H1 (cell line): ENCODE measurements at regions not wholly inside any gene's neighbourhood (a gene's known extent, or its start where the extent isn't known, plus 50 kb on each side); places are given as distances from the start of the nearest gene placed in this dataset.

Experiments
- CTCF ChIA-PET: fragments of 300-600 bp; sonication (Branson Sonifier 250); formaldehyde crosslinking; loops from one replicate; lab custom pipeline; 2021; ENCODE audit not compliant: partially characterized antibody; lab: Charles Lee
- POLR2A ChIA-PET: fragments of 300-600 bp; sonication (Branson Sonifier 250); formaldehyde crosslinking; loops from one replicate; lab custom pipeline; 2021; ENCODE audit warnings: inconsistent platforms; ENCODE audit not compliant: partially characterized antibody; lab: Charles Lee
- DNase-seq, 2 experiments: peaks; one replicate each; pipeline versions ENCODE4 v3.0.0 to v3.0.0-alpha.2; 2010 to 2022; ENCODE audit warnings: low spot score in 2 of 2, low read depth in 1 of 2, mixed read lengths in 1 of 2
- FAIRE-seq: peaks from 2 replicates; lab custom pipeline; 2011; peaks lifted over from hg19 to GRCh38; lab: Jason Lieb, UNC
- H2AFZ ChIP-seq: 2 replicates; pipeline ENCODE4 v1.8.1; 2012; ENCODE audit warnings: low read length, inconsistent platforms
- H2AK5ac ChIP-seq: 2 replicates; pipeline ENCODE4 v1.6.1; 2013; ENCODE audit warnings: low read depth, low read length
- H2BK120ac ChIP-seq: replicated peaks from 2 replicates; pipeline ENCODE3; 2013; ENCODE audit warnings: low read depth, low read length, inconsistent platforms
- H2BK12ac ChIP-seq: 2 replicates; pipeline ENCODE4 v1.6.1; 2013; ENCODE audit warnings: low read depth, low read length
- H2BK15ac ChIP-seq: 2 replicates; pipeline ENCODE4 v1.6.1; 2013; ENCODE audit warnings: low read length
- H2BK20ac ChIP-seq: 2 replicates; pipeline ENCODE4 v1.6.1; 2013; ENCODE audit warnings: low read length
- H2BK5ac ChIP-seq: 2 replicates; pipeline ENCODE4 v1.6.1; 2013; ENCODE audit warnings: low read depth, low read length
- H3K14ac ChIP-seq: 2 replicates; pipeline ENCODE4 v1.6.1; 2013; ENCODE audit warnings: inconsistent platforms; ENCODE audit not compliant: insufficient read length
- H3K18ac ChIP-seq: 2 replicates; pipeline ENCODE4 v1.6.1; 2013; ENCODE audit warnings: low read length; ENCODE audit errors: extremely low read depth
- H3K23ac ChIP-seq: 2 replicates; pipeline ENCODE4 v1.6.1; 2013; ENCODE audit warnings: inconsistent platforms; ENCODE audit not compliant: insufficient read length
- H3K23me2 ChIP-seq: 2 replicates; pipeline ENCODE4 v1.6.1; 2013; ENCODE audit warnings: low read depth, low read length
- H3K27ac ChIP-seq: 2 replicates; pipeline ENCODE4 v1.6.1; 2011; ENCODE audit warnings: low read depth, low read length, inconsistent platforms
- H3K27me3 ChIP-seq, 4 experiments: replicated peaks in 1 of 4; 1 replicate in 1 of 4; 2 replicates in 3 of 4; pipeline versions ENCODE4 v1.6.1 to v1.8.1; 2011 to 2013; ENCODE audit warnings: low read length in 3 of 4, mild to moderate bottlenecking in 3 of 4, inconsistent platforms in 2 of 4, mixed read lengths in 2 of 4, moderate library complexity in 1 of 4; ENCODE audit not compliant: control insufficient read depth in 3 of 4, insufficient read depth in 3 of 4; ENCODE audit errors: extremely low read depth in 1 of 4
- H3K36me3 ChIP-seq, 4 experiments: 2 replicates each; pipeline versions ENCODE4 v1.6.1 to v1.8.1; 2011 to 2013; ENCODE audit warnings: mild to moderate bottlenecking in 4 of 4, low read length in 3 of 4, moderate library complexity in 2 of 4, control low read depth in 1 of 4, inconsistent platforms in 1 of 4; ENCODE audit not compliant: insufficient read depth in 4 of 4, control insufficient read depth in 2 of 4
- H3K4ac ChIP-seq: replicated peaks from 2 replicates; pipeline ENCODE3; 2013; ENCODE audit warnings: low read length, low read depth, mixed read lengths, inconsistent platforms; ENCODE audit not compliant: insufficient read length
- H3K4me1 ChIP-seq, 4 experiments: replicated peaks in 1 of 4; 1 replicate in 1 of 4; 2 replicates in 3 of 4; pipeline versions ENCODE4 v1.6.1 to v1.8.1; 2011 to 2013; ENCODE audit warnings: low read length in 3 of 4, inconsistent platforms in 2 of 4, mixed read lengths in 1 of 4; ENCODE audit not compliant: insufficient read depth in 4 of 4, control insufficient read depth in 3 of 4
- H3K4me2 ChIP-seq, 2 experiments: 2 replicates each; pipeline versions ENCODE4 v1.6.1 to v1.8.1; 2011 to 2013; ENCODE audit warnings: low read depth in 2 of 2, low read length in 2 of 2, control low read depth in 1 of 2, inconsistent platforms in 1 of 2, mild to moderate bottlenecking in 1 of 2; ENCODE audit not compliant: insufficient read depth in 1 of 2
- H3K4me3 ChIP-seq, 4 experiments: fragments of 200-600, 300-600 bp in 1 of 4; sonication (generic), shearing (Covaris generic), sonication (Bioruptor Twin) in 1 of 4; 2 replicates each; pipeline versions ENCODE4 v1.5.1 to v1.8.1; 2011 to 2016; ENCODE audit warnings: low read length in 4 of 4, low read depth in 3 of 4, control low read depth in 2 of 4, inconsistent platforms in 2 of 4, mild to moderate bottlenecking in 2 of 4, mixed read lengths in 1 of 4, moderate library complexity in 1 of 4; ENCODE audit not compliant: insufficient read depth in 2 of 4; ENCODE audit errors: extremely low read depth in 1 of 4
- H3K56ac ChIP-seq: replicated peaks from 2 replicates; pipeline ENCODE3; 2013; ENCODE audit warnings: low read depth, mild to moderate bottlenecking, mixed read lengths, low read length, inconsistent platforms; ENCODE audit not compliant: insufficient read length
- H3K79me1 ChIP-seq: 2 replicates; pipeline ENCODE4 v1.6.1; 2013; ENCODE audit warnings: low read depth, low read length, control low read depth
- H3K79me2 ChIP-seq, 2 experiments: 2 replicates each; pipeline versions ENCODE4 v1.6.1 to v1.8.1; 2012 to 2013; ENCODE audit warnings: low read length in 2 of 2, mild to moderate bottlenecking in 2 of 2, inconsistent platforms in 1 of 2; ENCODE audit not compliant: insufficient read depth in 2 of 2, control insufficient read depth in 1 of 2
- H3K9ac ChIP-seq, 4 experiments: replicated peaks in 1 of 4; 1 replicate in 1 of 4; 2 replicates in 3 of 4; pipeline versions ENCODE4 v1.6.1 to v1.8.1; 2011 to 2013; ENCODE audit warnings: low read depth in 3 of 4, low read length in 3 of 4, control low read depth in 2 of 4, mild to moderate bottlenecking in 2 of 4, moderate library complexity in 2 of 4, inconsistent platforms in 1 of 4; ENCODE audit errors: extremely low read depth in 1 of 4
- H3K9me3 ChIP-seq, 2 experiments: 2 replicates each; pipeline versions ENCODE4 v1.6.1 to v1.8.1; 2012 to 2013; ENCODE audit warnings: mild to moderate bottlenecking in 2 of 2, moderate library complexity in 2 of 2, control low read depth in 1 of 2, inconsistent platforms in 1 of 2, low read depth in 1 of 2, low read length in 1 of 2, mixed read lengths in 1 of 2; ENCODE audit not compliant: insufficient read depth in 2 of 2
- H4K20me1 ChIP-seq, 2 experiments: replicated peaks in 1 of 2; 2 replicates each; pipeline versions ENCODE3 to v1.8.1; 2011 to 2013; ENCODE audit warnings: inconsistent platforms in 2 of 2, low read length in 2 of 2, mild to moderate bottlenecking in 1 of 2; ENCODE audit not compliant: insufficient read depth in 2 of 2, control insufficient read depth in 1 of 2
- H4K5ac ChIP-seq: 2 replicates; pipeline ENCODE4 v1.6.1; 2013; ENCODE audit warnings: low read length, low read depth, mixed read lengths, inconsistent platforms; ENCODE audit not compliant: insufficient read length
- H4K8ac ChIP-seq: 2 replicates; pipeline ENCODE4 v1.8.0; 2013; ENCODE audit warnings: mild to moderate bottlenecking, moderate library complexity, low read length, inconsistent platforms; ENCODE audit not compliant: insufficient read depth; ENCODE audit errors: extremely low read depth
- H4K91ac ChIP-seq: replicated peaks from 2 replicates; pipeline ENCODE3; 2013; ENCODE audit warnings: low read length, mixed read lengths, inconsistent platforms; ENCODE audit not compliant: insufficient read length
- BCL11A ChIP-seq, 2 experiments: IDR thresholded peaks; one replicate each; pipeline ENCODE4 v1.6.1; 2011; ENCODE audit warnings: low read depth in 2 of 2, low read length in 2 of 2, mild to moderate bottlenecking in 2 of 2
- CBX5 ChIP-seq: fragments of 300-800, 300-1000 bp; sonication (generic); IDR thresholded peaks from 2 replicates; pipeline ENCODE4 v1.7.1; 2016; ENCODE audit warnings: antibody characterized with exemption, low read length, low read depth
- CBX8 ChIP-seq: fragments of 300-800, 300-1000 bp; sonication (generic); IDR thresholded peaks from 2 replicates; pipeline ENCODE4 v1.7.1; 2016; ENCODE audit warnings: low read depth, low read length, borderline replicate concordance
- CHD2 ChIP-seq: IDR thresholded peaks from 2 replicates; pipeline ENCODE4 v1.6.1; 2012; ENCODE audit warnings: low read length, improper control_type of control experiment
- CTBP2 ChIP-seq: IDR thresholded peaks from 2 replicates; pipeline ENCODE4 v1.7.0; 2011; ENCODE audit warnings: borderline replicate concordance, mild to moderate bottlenecking, moderate library complexity, mixed read lengths, low read length; ENCODE audit not compliant: insufficient read depth, insufficient read length
- EZH2 ChIP-seq: fragments of 200-600 bp; sonication (generic); IDR thresholded peaks from 2 replicates; pipeline ENCODE4 v1.7.1; 2012; ENCODE audit warnings: low read depth, mild to moderate bottlenecking, moderate library complexity, low read length, inconsistent platforms; ENCODE audit not compliant: severe bottlenecking
- FOSL1 ChIP-seq: IDR thresholded peaks from 2 replicates; pipeline ENCODE4 v1.6.1; 2011; ENCODE audit warnings: mild to moderate bottlenecking, low read depth, low read length, moderate library complexity; ENCODE audit not compliant: insufficient read depth
- GTF2F1 ChIP-seq: IDR thresholded peaks from 2 replicates; pipeline ENCODE4 v1.6.1; 2012; ENCODE audit warnings: low read depth, low read length, improper control_type of control experiment, borderline replicate concordance
- HDAC2 ChIP-seq, 2 experiments: fragments of 300-600 bp in 1 of 2; sonication (generic) in 1 of 2; IDR thresholded peaks; 2 replicates each; pipeline ENCODE4 v1.6.1; 2011 to 2012; ENCODE audit warnings: low read depth in 2 of 2, low read length in 2 of 2, mild to moderate bottlenecking in 2 of 2, moderate library complexity in 2 of 2, borderline replicate concordance in 1 of 2, inconsistent platforms in 1 of 2
- JUND ChIP-seq: IDR thresholded peaks from 2 replicates; pipeline ENCODE4 v1.6.1; 2011; ENCODE audit warnings: mild to moderate bottlenecking, improper control_type of control experiment, low read length
- KDM1A ChIP-seq: fragments of 200-600, 300-600 bp; sonication (generic); IDR thresholded peaks from 2 replicates; pipeline ENCODE4 v1.7.1; 2016; ENCODE audit warnings: mild to moderate bottlenecking, low read length, borderline replicate concordance
- RXRA ChIP-seq: IDR thresholded peaks from 2 replicates; pipeline ENCODE4 v1.6.1; 2011; ENCODE audit warnings: low read depth, mild to moderate bottlenecking, low read length, moderate library complexity; ENCODE audit not compliant: insufficient read depth
- SIRT6 ChIP-seq: IDR thresholded peaks from one replicate; pipeline ENCODE4 v1.7.1; 2012; ENCODE audit warnings: low read length, inconsistent platforms
- SRF ChIP-seq: IDR thresholded peaks from 2 replicates; pipeline ENCODE4 v1.6.1; 2011; ENCODE audit warnings: mild to moderate bottlenecking, low read depth, low read length, moderate library complexity
- TBP ChIP-seq: IDR thresholded peaks from 2 replicates; pipeline ENCODE4 v1.6.1; 2011; ENCODE audit warnings: low read depth, low read length, improper control_type of control experiment
- TCF12 ChIP-seq: IDR thresholded peaks from 2 replicates; pipeline ENCODE4 v1.6.1; 2011; ENCODE audit warnings: low read depth, mild to moderate bottlenecking, low read length
- WGBS, 2 experiments: shearing (Covaris generic) in 1 of 2; methylation state at CpG; one replicate each; pipeline versions ENCODE4 v1.1.6 to v1.1.7; 2013 to 2015; ENCODE audit warnings: low lambda C conversion rate in 2 of 2, mixed read lengths in 2 of 2, inconsistent platforms in 1 of 2, low coverage in 1 of 2, missing lambda C conversion rate in 1 of 2; ENCODE audit not compliant: insufficient replicate concordance in 2 of 2, insufficient coverage in 1 of 2, insufficient read length in 1 of 2; ENCODE audit errors: extremely low coverage in 1 of 2, missing lambda C conversion rate in 1 of 2; 5-methylcytosine and 5-hydroxymethylcytosine counted together

DNA sequence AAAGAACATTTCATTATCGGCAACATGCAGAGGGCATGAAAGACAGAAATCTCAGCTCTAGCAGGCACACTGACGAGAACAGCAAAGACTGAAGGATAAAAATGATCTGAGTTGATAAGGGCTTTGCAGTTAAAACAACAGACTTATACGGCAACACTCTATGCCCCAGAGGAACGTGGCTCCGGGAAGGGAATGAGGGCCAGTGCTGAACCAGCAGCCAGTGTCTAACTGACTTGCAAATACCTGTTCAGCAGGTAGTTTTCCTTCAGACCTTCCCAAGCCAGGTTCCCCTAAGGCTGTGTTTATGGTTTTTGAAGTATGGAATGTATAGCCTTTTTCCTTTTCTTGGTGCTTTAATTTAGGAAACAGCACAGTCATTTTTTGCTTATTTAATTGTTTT, 121.3 kb upstream of the CDH18 start:
- Histone ChIP-seq H4K20me1 (no peaks in the 10 kb centered on the region), H3K4me1 (peaks cover 0 to 3% (median 0%) of the 10 kb centered on the region in 4 experiments; a peak in 2 of 7 replicates), H2AFZ (peak overlapping the region; percentile 86), H3K27me3 (no peaks in the 10 kb centered on the region), H3K79me2 (no peaks in the 10 kb centered on the region), H3K9me3 (no peaks in the 10 kb centered on the region), H2BK12ac (no peak overlapping the region), H2AK5ac (no peak overlapping the region), H2BK15ac (no peak overlapping the region), H2BK20ac (no peak overlapping the region), H3K79me1 (no peaks in the 10 kb centered on the region), H4K8ac (no peak overlapping the region), H2BK120ac (no peak overlapping the region), H3K56ac (no peak overlapping the region), H3K23ac (no peak overlapping the region), H3K27ac (no peak overlapping the region), H3K4me3 (no peak overlapping the region), H3K4me2 (no peak overlapping the region), H3K18ac (no peak overlapping the region), H4K91ac (no peak overlapping the region), H3K23me2 (no peaks in the 10 kb centered on the region; the same call in 1 of the 2 replicates), H3K4ac (no peak overlapping the region), H2BK5ac (no peak overlapping the region), H4K5ac (no peak overlapping the region), H3K36me3 (no peaks in the 10 kb centered on the region), H3K9ac (no peak overlapping the region), H3K14ac (no peak overlapping the region)
- ChIA-PET CTCF (no interaction called here), POLR2A (no interaction called here)
- WGBS, 2 experiments: 80% methylated on average over 5 of the region's 5 CpGs; no CpG with 5 or more reads in 1 of the 2 experiments
- DNase-seq (no peak), FAIRE-seq (peak; percentile 24)
- TF ChIP-seq SIRT6: no peak
- TF ChIP-seq CTBP2: no peak
- TF ChIP-seq BCL11A (IDR thresholded peaks at IDR 0.05; ENCODE audit: low read depth in 2 of 2, low read length in 2 of 2): no peak
- TF ChIP-seq HDAC2 (IDR thresholded peaks at IDR 0.05; ENCODE audit: borderline replicate concordance in 1 of 2, low read depth in 2 of 2, low read length in 2 of 2): no peak
- no peak for TF ChIP-seq FOSL1
- TF ChIP-seq CHD2: no peak
- TF ChIP-seq CBX8: no peak
- TF ChIP-seq EZH2: no peak
- no peak for TF ChIP-seq GTF2F1
- TF ChIP-seq TBP: no peak
- no peak for TF ChIP-seq TCF12
- TF ChIP-seq SRF: no peak
- no peak for TF ChIP-seq RXRA
- no peak for TF ChIP-seq CBX5
- TF ChIP-seq JUND: no peak
- no peak for TF ChIP-seq KDM1A
